HL-60 (cell line): ENCODE measurements at regions not wholly inside any gene's neighbourhood (a gene's known extent, or its start where the extent isn't known, plus 50 kb on each side); places are given as distances from the start of the nearest gene placed in this dataset.

Experiments used
- DNase-seq, 2 experiments: peaks; one replicate each; pipeline ENCODE4 v3.0.0-alpha.2; 2010 to 2020; ENCODE audit warnings: low read depth in 1 of 2, low spot score in 1 of 2
- H3K27ac ChIP-seq: fragments of 250-450 bp; sonication (Bioruptor Pico); replicated peaks from 2 replicates; pipeline ENCODE4 v1.5.1; 2020; ENCODE audit warnings: mild to moderate bottlenecking, moderate library complexity
- H3K27me3 ChIP-seq: fragments of 250-450 bp; sonication (Bioruptor Pico); 2 replicates; pipeline ENCODE4 v1.5.1; 2021; ENCODE audit warnings: mild to moderate bottlenecking, moderate library complexity; ENCODE audit not compliant: insufficient read depth, poor library complexity, severe bottlenecking
- H3K4me3 ChIP-seq: replicated peaks from 2 replicates; pipeline ENCODE4 v1.5.1; 2011; ENCODE audit warnings: mild to moderate bottlenecking, control low read depth, low read length; ENCODE audit not compliant: insufficient read depth
- GABPA ChIP-seq: IDR thresholded peaks from 2 replicates; pipeline ENCODE4 v1.6.1; 2012; ENCODE audit warnings: low read depth
- POLR2AphosphoS5 ChIP-seq: IDR thresholded peaks from 2 replicates; pipeline ENCODE4 v1.6.1; 2012; ENCODE audit warnings: low read depth
- SPI1 ChIP-seq: IDR thresholded peaks from 2 replicates; pipeline ENCODE4 v1.6.1; 2012; ENCODE audit warnings: low read depth, mild to moderate bottlenecking, borderline replicate concordance
- TF ChIP-seq, protein P1 (sequence below): IDR thresholded peaks from 2 replicates; pipeline ENCODE4 v1.6.1; 2012; ENCODE audit warnings: low read depth; ENCODE audit not compliant: insufficient replicate concordance
- TF ChIP-seq, protein P2 (sequence below): IDR thresholded peaks from one replicate; pipeline ENCODE4 v1.5.1; 2011; ENCODE audit warnings: low read length, control low read depth, inconsistent platforms; ENCODE audit not compliant: insufficient read depth

DNA sequence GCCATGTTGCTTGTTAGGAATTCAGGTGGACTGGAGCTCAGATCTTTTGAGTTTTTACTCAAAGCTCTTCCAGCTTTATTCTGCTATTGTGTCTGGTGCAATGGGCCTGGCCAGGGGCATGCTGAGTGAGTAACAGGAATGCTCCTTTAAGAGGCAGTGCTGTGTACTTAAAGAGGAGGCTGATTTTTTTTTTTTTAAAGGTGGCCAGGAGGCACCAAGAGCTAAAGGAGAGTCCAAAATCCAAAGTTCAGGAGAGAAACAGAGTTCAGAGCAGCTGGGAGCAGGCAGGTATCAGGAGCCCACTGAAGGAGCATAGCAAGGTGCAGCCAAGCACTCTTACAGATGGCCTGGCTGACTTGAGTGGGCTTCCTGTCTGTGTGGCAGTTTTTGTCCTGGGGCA, 178.7 kb downstream of the FMR1NB start:
- DNase-seq = no peak
- H3K4me3 ChIP-seq = no peak overlapping the region
- H3K27ac ChIP-seq = no peak overlapping the region
- no peak for TF ChIP-seq GABPA
- TF ChIP-seq POLR2AphosphoS5 = no peak
- TF ChIP-seq SPI1 = no peak
- TF ChIP-seq, protein P1, sequence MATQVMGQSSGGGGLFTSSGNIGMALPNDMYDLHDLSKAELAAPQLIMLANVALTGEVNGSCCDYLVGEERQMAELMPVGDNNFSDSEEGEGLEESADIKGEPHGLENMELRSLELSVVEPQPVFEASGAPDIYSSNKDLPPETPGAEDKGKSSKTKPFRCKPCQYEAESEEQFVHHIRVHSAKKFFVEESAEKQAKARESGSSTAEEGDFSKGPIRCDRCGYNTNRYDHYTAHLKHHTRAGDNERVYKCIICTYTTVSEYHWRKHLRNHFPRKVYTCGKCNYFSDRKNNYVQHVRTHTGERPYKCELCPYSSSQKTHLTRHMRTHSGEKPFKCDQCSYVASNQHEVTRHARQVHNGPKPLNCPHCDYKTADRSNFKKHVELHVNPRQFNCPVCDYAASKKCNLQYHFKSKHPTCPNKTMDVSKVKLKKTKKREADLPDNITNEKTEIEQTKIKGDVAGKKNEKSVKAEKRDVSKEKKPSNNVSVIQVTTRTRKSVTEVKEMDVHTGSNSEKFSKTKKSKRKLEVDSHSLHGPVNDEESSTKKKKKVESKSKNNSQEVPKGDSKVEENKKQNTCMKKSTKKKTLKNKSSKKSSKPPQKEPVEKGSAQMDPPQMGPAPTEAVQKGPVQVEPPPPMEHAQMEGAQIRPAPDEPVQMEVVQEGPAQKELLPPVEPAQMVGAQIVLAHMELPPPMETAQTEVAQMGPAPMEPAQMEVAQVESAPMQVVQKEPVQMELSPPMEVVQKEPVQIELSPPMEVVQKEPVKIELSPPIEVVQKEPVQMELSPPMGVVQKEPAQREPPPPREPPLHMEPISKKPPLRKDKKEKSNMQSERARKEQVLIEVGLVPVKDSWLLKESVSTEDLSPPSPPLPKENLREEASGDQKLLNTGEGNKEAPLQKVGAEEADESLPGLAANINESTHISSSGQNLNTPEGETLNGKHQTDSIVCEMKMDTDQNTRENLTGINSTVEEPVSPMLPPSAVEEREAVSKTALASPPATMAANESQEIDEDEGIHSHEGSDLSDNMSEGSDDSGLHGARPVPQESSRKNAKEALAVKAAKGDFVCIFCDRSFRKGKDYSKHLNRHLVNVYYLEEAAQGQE = no peak
- TF ChIP-seq, protein P2, sequence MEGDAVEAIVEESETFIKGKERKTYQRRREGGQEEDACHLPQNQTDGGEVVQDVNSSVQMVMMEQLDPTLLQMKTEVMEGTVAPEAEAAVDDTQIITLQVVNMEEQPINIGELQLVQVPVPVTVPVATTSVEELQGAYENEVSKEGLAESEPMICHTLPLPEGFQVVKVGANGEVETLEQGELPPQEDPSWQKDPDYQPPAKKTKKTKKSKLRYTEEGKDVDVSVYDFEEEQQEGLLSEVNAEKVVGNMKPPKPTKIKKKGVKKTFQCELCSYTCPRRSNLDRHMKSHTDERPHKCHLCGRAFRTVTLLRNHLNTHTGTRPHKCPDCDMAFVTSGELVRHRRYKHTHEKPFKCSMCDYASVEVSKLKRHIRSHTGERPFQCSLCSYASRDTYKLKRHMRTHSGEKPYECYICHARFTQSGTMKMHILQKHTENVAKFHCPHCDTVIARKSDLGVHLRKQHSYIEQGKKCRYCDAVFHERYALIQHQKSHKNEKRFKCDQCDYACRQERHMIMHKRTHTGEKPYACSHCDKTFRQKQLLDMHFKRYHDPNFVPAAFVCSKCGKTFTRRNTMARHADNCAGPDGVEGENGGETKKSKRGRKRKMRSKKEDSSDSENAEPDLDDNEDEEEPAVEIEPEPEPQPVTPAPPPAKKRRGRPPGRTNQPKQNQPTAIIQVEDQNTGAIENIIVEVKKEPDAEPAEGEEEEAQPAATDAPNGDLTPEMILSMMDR = no peak
- no peaks in the 10 kb centered on the region for H3K27me3 ChIP-seq

DNA sequence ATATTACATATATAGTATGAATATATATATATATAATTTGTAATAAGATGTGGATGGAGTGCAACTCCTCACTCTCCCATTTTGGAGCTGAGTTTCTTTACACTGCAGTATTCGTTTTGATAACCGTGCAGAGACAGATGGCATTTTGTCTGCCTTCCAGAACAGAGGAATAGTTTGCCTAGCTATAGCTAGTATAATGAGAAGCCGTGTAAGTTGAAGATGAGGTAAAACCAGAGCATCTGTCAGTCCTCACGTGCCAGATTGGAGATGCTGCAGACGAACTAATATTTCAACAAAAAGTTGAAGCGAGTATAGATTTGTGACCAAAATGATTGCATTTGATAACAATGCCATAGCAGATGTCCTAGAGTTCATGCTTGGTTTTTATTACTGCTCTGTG, 180.6 kb downstream of the FMR1NB start:
- TF ChIP-seq POLR2AphosphoS5 = no peak
- TF ChIP-seq, protein P1 = no peak
- no peak for TF ChIP-seq SPI1
- TF ChIP-seq, protein P2 = no peak
- no peak for TF ChIP-seq GABPA
- Histone ChIP-seq H3K4me3 (no peak overlapping the region), H3K27me3 (no peaks in the 10 kb centered on the region), H3K27ac (no peak overlapping the region)
- no peak for DNase-seq

DNA sequence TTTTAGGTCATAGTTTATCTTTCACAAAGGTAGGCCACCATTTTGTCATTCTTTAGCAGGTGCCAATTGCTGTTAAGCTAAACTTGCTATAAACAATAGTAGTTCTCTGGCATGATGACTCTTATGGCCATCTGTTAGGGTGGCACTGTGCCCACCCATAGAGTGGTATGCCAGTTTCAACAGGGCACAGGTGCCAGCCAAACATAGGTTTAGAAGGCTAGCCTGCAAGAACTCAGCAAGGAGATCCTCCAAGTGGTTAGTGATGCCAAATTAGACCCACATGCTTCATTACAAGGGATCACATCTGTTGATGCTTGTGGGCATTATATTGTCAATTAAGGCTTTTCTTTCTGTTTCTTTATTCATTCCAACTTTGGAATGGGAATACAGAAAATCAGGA, 204.5 kb downstream of the FMR1NB start:
- H3K27me3 ChIP-seq = no peaks in the 10 kb centered on the region
- no peak for DNase-seq
- TF ChIP-seq, protein P2 = no peak
- no peak for TF ChIP-seq POLR2AphosphoS5
- no peak for TF ChIP-seq SPI1
- TF ChIP-seq, protein P1 = no peak
- H3K4me3 ChIP-seq = no peak overlapping the region
- no peak overlapping the region for H3K27ac ChIP-seq
